ENCODE measurements at regions not wholly inside any gene's neighbourhood (a gene's known extent, or its start where the extent isn't known, plus 50 kb on each side); places are given as distances from the start of the nearest gene placed in this dataset.

- TF ChIP-seq CTCF (IDR thresholded peaks at IDR 0.05; ENCODE audit: control extremely low read depth in 1 of 3, insufficient read depth in 1 of 3, low read depth in 1 of 3, low read length in 3 of 3) (no peak), EZH2 (IDR thresholded peaks at IDR 0.05; ENCODE audit: low read depth, low read length, severe bottlenecking) (no peak), SIN3A (conservative IDR thresholded peaks at IDR 0.05 in 1 of 2, IDR thresholded peaks at IDR 0.05 in 1 of 2; ENCODE audit: low read depth in 1 of 2, low read length in 2 of 2) (no peak), RXRA (IDR thresholded peaks at IDR 0.05; ENCODE audit: insufficient read depth, low read depth, low read length) (no peak), POLR2A (IDR thresholded peaks at IDR 0.05; ENCODE audit: control extremely low read depth in 1 of 2, low read depth in 2 of 2, low read length in 2 of 2) (no peak), TCF12 (IDR thresholded peaks at IDR 0.05; ENCODE audit: low read depth, low read length) (no peak), RAD21 (IDR thresholded peaks at IDR 0.05 in 1 of 2, conservative IDR thresholded peaks at IDR 0.05 in 1 of 2; ENCODE audit: low read depth in 2 of 2, low read length in 2 of 2) (no peak), EGR1 (IDR thresholded peaks at IDR 0.05; ENCODE audit: borderline replicate concordance, low read depth, low read length) (no peak), POLR2AphosphoS5 (IDR thresholded peaks at IDR 0.05; ENCODE audit: low read depth, low read length) (no peak), BRCA1 (IDR thresholded peaks at IDR 0.05; ENCODE audit: low read depth, low read length) (no peak), EP300 (IDR thresholded peaks at IDR 0.05; ENCODE audit: borderline replicate concordance in 1 of 2, low read depth in 2 of 2, low read length in 2 of 2) (no peak), ZNF274 (IDR thresholded peaks at IDR 0.05; ENCODE audit: borderline replicate concordance, extremely low read depth, low read length) (no peak)
Observed at GRCh38 chr2:203637471-203638167, 68.8 kb upstream of the CD28 start.
